AG04450 (cell line): ENCODE measurements at regions not wholly inside any gene's neighbourhood (a gene's known extent, or its start where the extent isn't known, plus 50 kb on each side); places are given as distances from the start of the nearest gene placed in this dataset.

Source experiments
- CTCF ChIA-PET: fragments of 300-600, 350-600 bp; formaldehyde crosslinking; extraction: SDS; loops from one replicate; lab custom pipeline; 2022; ENCODE audit warnings: antibody characterized with exemption, inconsistent platforms; lab: Charles Lee
- POLR2A ChIA-PET: fragments of 350-600 bp; formaldehyde crosslinking; extraction: SDS; loops from one replicate; lab custom pipeline; 2021; ENCODE audit warnings: antibody characterized with exemption, inconsistent platforms; lab: Yijun Ruan, JAX
- DNase-seq: peaks from one replicate; pipeline ENCODE4 v3.0.0-alpha.2; 2011; ENCODE audit warnings: low read depth, low spot score
- H3K27ac ChIP-seq: one replicate; pipeline ENCODE4 v1.5.1; 2012; ENCODE audit warnings: low read depth, low read length, control low read depth
- H3K27me3 ChIP-seq: one replicate; pipeline ENCODE4 v1.6.0; 2012; ENCODE audit warnings: low read length; ENCODE audit not compliant: control insufficient read depth, insufficient read depth
- H3K4me3 ChIP-seq: 2 replicates; pipeline ENCODE4 v1.5.1; 2011; ENCODE audit warnings: mild to moderate bottlenecking, low read depth, low read length, control low read depth
- H3K9me3 ChIP-seq: 2 replicates; pipeline ENCODE4 v1.5.1; 2012; ENCODE audit warnings: low read length; ENCODE audit not compliant: control insufficient read depth, insufficient read depth
- CTCF ChIP-seq: IDR thresholded peaks from 2 replicates; pipeline ENCODE4 v1.5.1; 2011; ENCODE audit warnings: low read depth, low read length, control low read depth, inconsistent platforms

- TF ChIP-seq CTCF, result no peak
- Histone ChIP-seq H3K4me3 (no peak overlapping the region), H3K9me3 (no peaks in the 10 kb centered on the region), H3K27ac (no peak overlapping the region), H3K27me3 (no peaks in the 10 kb centered on the region)
- CTCF ChIA-PET, result no interaction called here
- POLR2A ChIA-PET, result interaction anchor here (1.1 kb wide), 1 partner anchor 34 kb away, joined by 3 read pairs; no protein-coding TSS in a partner anchor
- no peak for DNase-seq
These were observed 93.6 kb downstream of the HSPH1 start for GRCh38 chr13:31068119-31068423.

GRCh38 chr13:31067416-31068118 lies 94.1 kb downstream of the HSPH1 start:
- Histone ChIP-seq H3K9me3 (no peaks in the 10 kb centered on the region), H3K27ac (no peak overlapping the region), H3K4me3 (no peak overlapping the region), H3K27me3 (no peaks in the 10 kb centered on the region)
- TF ChIP-seq CTCF, result no peak
- ChIA-PET POLR2A (interaction anchor here (1.1 kb wide), 1 partner anchor 35 kb away, joined by 3 read pairs; no protein-coding TSS in a partner anchor), CTCF (no interaction called here)
- DNase-seq, result no peak

GRCh38 chr13:31064636-31065035 lies 97.1 kb downstream of the HSPH1 start:
- ChIA-PET CTCF (no interaction called here), POLR2A (interaction anchor here (0.7 kb wide), 1 partner anchor 96 kb away, joined by 4 read pairs; no protein-coding TSS in a partner anchor)
- no peak for DNase-seq

GRCh38 chr13:31063772-31064171 lies 97.9 kb downstream of the HSPH1 start:
- H3K9me3 ChIP-seq, result no peaks in the 10 kb centered on the region
- ChIA-PET POLR2A (no interaction called here), CTCF (no interaction called here)
- H3K4me3 ChIP-seq, result no peak overlapping the region
- TF ChIP-seq CTCF, result no peak
- no peak for DNase-seq
- no peaks in the 10 kb centered on the region for H3K27me3 ChIP-seq
- no peak overlapping the region for H3K27ac ChIP-seq

More at GRCh38 chr13:31064636-31065035, 97.1 kb downstream of the HSPH1 start:
- Histone ChIP-seq H3K27ac (no peak overlapping the region), H3K9me3 (no peaks in the 10 kb centered on the region), H3K4me3 (no peak overlapping the region), H3K27me3 (no peaks in the 10 kb centered on the region)
- TF ChIP-seq CTCF, result no peak

GRCh38 chr13:31060655-31061054 lies 101.0 kb downstream of the HSPH1 start:
- ChIA-PET CTCF (no interaction called here), POLR2A (interaction anchor here (0.6 kb wide), 1 partner anchor 125 kb away, joined by 4 read pairs; no protein-coding TSS in a partner anchor)

More at GRCh38 chr13:31060655-31061054, 101.0 kb downstream of the HSPH1 start:
- Histone ChIP-seq H3K9me3 (no peaks in the 10 kb centered on the region), H3K27me3 (no peaks in the 10 kb centered on the region), H3K4me3 (no peak overlapping the region), H3K27ac (no peak overlapping the region)
- TF ChIP-seq CTCF, result no peak
- DNase-seq, result no peak
